GM23338 (cell line): ENCODE measurements at regions not wholly inside any gene's neighbourhood (a gene's known extent, or its start where the extent isn't known, plus 50 kb on each side); places are given as distances from the start of the nearest gene placed in this dataset.

Source experiments
- ATAC-seq: fragments of 200-7000 bp; cut with Tn5 transposase; 3 replicates; pipeline ENCODE4 v1.9.1; 2020
- DNase-seq: peaks from one replicate; pipeline ENCODE4 v3.0.0-alpha.2; 2015; ENCODE audit warnings: low spot score
- H2AFZ ChIP-seq: fragments of 200-600 bp; sonication (generic); 2 replicates; pipeline ENCODE4 v1.8.0; 2016; ENCODE audit warnings: antibody characterized with exemption, mild to moderate bottlenecking, moderate library complexity
- H3F3A ChIP-seq: fragments of 200-600 bp; sonication (generic); replicated peaks from 2 replicates; pipeline ENCODE4 v1.8.0; 2017; ENCODE audit warnings: antibody characterized with exemption, mixed run types, low read depth
- H3K27ac ChIP-seq: fragments of 200-600 bp; sonication (generic); 2 replicates; pipeline ENCODE4 v1.6.1; 2016; ENCODE audit warnings: low read depth
- H3K27me3 ChIP-seq: fragments of 200-600 bp; sonication (generic); 2 replicates; pipeline ENCODE4 v1.8.0; 2016; ENCODE audit warnings: mild to moderate bottlenecking, mixed run types, moderate library complexity; ENCODE audit not compliant: insufficient read depth
- H3K36me3 ChIP-seq: fragments of 200-600 bp; sonication (generic); 2 replicates; pipeline ENCODE4 v1.8.0; 2016; ENCODE audit warnings: mild to moderate bottlenecking; ENCODE audit not compliant: insufficient read depth
- H3K4me1 ChIP-seq: fragments of 200-600 bp; sonication (generic); 2 replicates; pipeline ENCODE4 v1.8.0; 2016; ENCODE audit warnings: mild to moderate bottlenecking, moderate library complexity; ENCODE audit not compliant: insufficient read depth
- H3K4me2 ChIP-seq: fragments of 200-600 bp; sonication (generic); 2 replicates; pipeline ENCODE4 v1.7.1; 2017; ENCODE audit warnings: mixed run types
- H3K4me3 ChIP-seq: fragments of 200-600 bp; sonication (generic); 2 replicates; pipeline ENCODE4 v1.6.1; 2016; ENCODE audit warnings: mixed run types
- H3K79me2 ChIP-seq: fragments of 200-600 bp; sonication (generic); replicated peaks from 2 replicates; pipeline ENCODE4 v1.8.0; 2017; ENCODE audit warnings: mild to moderate bottlenecking; ENCODE audit not compliant: insufficient read depth
- H3K9me2 ChIP-seq: fragments of 200-600 bp; sonication (generic); 2 replicates; pipeline ENCODE4 v1.8.0; 2017; ENCODE audit not compliant: insufficient read depth
- H4K20me1 ChIP-seq: fragments of 200-600 bp; sonication (generic); replicated peaks from 2 replicates; pipeline ENCODE4 v1.8.0; 2017; ENCODE audit warnings: mild to moderate bottlenecking; ENCODE audit not compliant: insufficient read depth
- H3K27ac Mint-ChIP-seq: 2 replicates; pipeline ENCODE4 v1.8.0; 2020; ENCODE audit warnings: inconsistent platforms, mild to moderate bottlenecking, moderate library complexity, mixed read lengths
- H3K27me3 Mint-ChIP-seq: 3 replicates; pipeline ENCODE4 v1.8.0; 2022; ENCODE audit warnings: low read depth, mild to moderate bottlenecking, moderate library complexity, mixed read lengths, inconsistent platforms; ENCODE audit not compliant: insufficient read depth, poor library complexity
- H3K36me3 Mint-ChIP-seq: 3 replicates; pipeline ENCODE4 v1.8.0; 2021; ENCODE audit warnings: low read depth, mild to moderate bottlenecking, inconsistent platforms, moderate library complexity, mixed read lengths
- H3K4me1 Mint-ChIP-seq: 3 replicates; pipeline ENCODE4 v1.8.0; 2020; ENCODE audit warnings: mild to moderate bottlenecking, inconsistent platforms, mixed read lengths
- H3K4me3 Mint-ChIP-seq: 3 replicates; pipeline ENCODE4 v1.8.0; 2021; ENCODE audit warnings: moderate library complexity, mild to moderate bottlenecking, inconsistent platforms, mixed read lengths
- H3K9me3 Mint-ChIP-seq: 3 replicates; pipeline ENCODE4 v1.8.0; 2020; ENCODE audit warnings: moderate library complexity, mild to moderate bottlenecking, inconsistent platforms, mixed read lengths
- CREB1 ChIP-seq: fragments of 250-450 bp; sonication (Bioruptor Pico); IDR thresholded peaks from 2 replicates; pipeline ENCODE4 v1.5.0; 2020; ENCODE audit warnings: low read depth, mild to moderate bottlenecking, moderate library complexity
- CTCF ChIP-seq, 2 experiments: fragments of 200-600 bp in 1 of 2; sonication (generic) in 1 of 2; conservative IDR thresholded peaks; 2 replicates each; pipeline versions ENCODE4 v1.5.1 to v1.6.1; 2016 to 2017; ENCODE audit warnings: antibody characterized with exemption in 2 of 2, low read depth in 2 of 2, mild to moderate bottlenecking in 2 of 2, moderate library complexity in 1 of 2
- ETS1 ChIP-seq: IDR thresholded peaks from 2 replicates; pipeline ENCODE4 v1.6.1; 2016; ENCODE audit warnings: antibody characterized with exemption
- EZH2phosphoT487 ChIP-seq: fragments of 200-600 bp; sonication (generic); IDR thresholded peaks from one replicate; pipeline ENCODE4 v1.8.1; 2018; ENCODE audit warnings: antibody characterized with exemption; ENCODE audit not compliant: unreplicated experiment
- JUNB ChIP-seq: IDR thresholded peaks from one replicate; pipeline ENCODE4 v1.6.1; 2016; ENCODE audit warnings: antibody characterized with exemption; ENCODE audit not compliant: unreplicated experiment
- POLR2AphosphoS5 ChIP-seq: IDR thresholded peaks from 2 replicates; pipeline ENCODE4 v1.6.1; 2016; ENCODE audit warnings: antibody characterized with exemption, low read depth
- ZNF114 ChIP-seq: fragments of 250-450 bp; sonication (Bioruptor Pico); IDR thresholded peaks from 2 replicates; pipeline ENCODE4 v1.5.0; 2020; ENCODE audit warnings: mild to moderate bottlenecking, moderate library complexity
- ZNF331 ChIP-seq: fragments of 250-450 bp; sonication (Bioruptor Pico); IDR thresholded peaks from 2 replicates; pipeline ENCODE4 v1.5.0; 2020; ENCODE audit warnings: low read depth, mild to moderate bottlenecking, moderate library complexity
- ZNF462 ChIP-seq: fragments of 250-450 bp; sonication (Bioruptor Pico); IDR thresholded peaks from 2 replicates; pipeline ENCODE4 v1.5.0; 2020; ENCODE audit warnings: mild to moderate bottlenecking, moderate library complexity

- Mint-ChIP-seq H3K36me3 (no peaks in the 10 kb centered on the region), H3K4me3 (no peak overlapping the region), H3K4me1 (peaks cover 15% of the 10 kb centered on the region; the same call in 2 of the 3 replicates), H3K27me3 (no peaks in the 10 kb centered on the region), H3K9me3 (no peaks in the 10 kb centered on the region), H3K27ac (no peak overlapping the region)
- Histone ChIP-seq H3K79me2 (no peaks in the 10 kb centered on the region), H3K9me2 (no peaks in the 10 kb centered on the region), H3K4me1 (peaks cover 4% of the 10 kb centered on the region; the same call in 1 of the 2 replicates), H3K36me3 (no peaks in the 10 kb centered on the region), H2AFZ (no peak overlapping the region), H3K4me2 (no peak overlapping the region), H3K4me3 (no peak overlapping the region), H4K20me1 (no peaks in the 10 kb centered on the region), H3K27ac (no peak overlapping the region), H3F3A (no peaks in the 10 kb centered on the region), H3K27me3 (no peaks in the 10 kb centered on the region)
- no peak for TF ChIP-seq JUNB
- TF ChIP-seq CREB1 = no peak
- no peak for TF ChIP-seq ZNF331
- TF ChIP-seq EZH2phosphoT487 = no peak
- TF ChIP-seq ETS1 = no peak
- ATAC-seq (no peak), DNase-seq (no peak)
Observed at GRCh38 chr13:73948848-73949529, 185.2 kb downstream of the KLF12 start.

DNA sequence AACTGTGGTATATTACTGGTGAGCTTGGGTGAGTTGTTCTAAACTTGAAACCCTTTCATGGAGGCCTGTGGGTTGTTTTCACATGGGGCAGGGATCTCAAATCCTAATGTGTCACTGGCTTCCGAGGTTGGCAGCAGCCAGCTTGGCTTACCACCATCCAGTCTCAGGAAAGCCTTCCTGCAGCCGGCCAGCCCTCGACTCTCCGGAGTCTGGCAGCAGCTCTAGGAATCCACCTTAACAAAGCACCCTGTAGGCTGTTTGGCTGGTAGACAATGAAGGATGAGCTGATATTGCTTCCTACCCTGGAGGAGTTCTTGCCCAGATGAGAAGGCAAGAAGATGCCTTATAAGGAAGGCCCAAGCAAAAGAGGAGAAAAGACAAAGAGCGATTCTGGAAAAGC, 188.3 kb downstream of the KLF12 start:
- H3F3A ChIP-seq = no peaks in the 10 kb centered on the region
- Mint-ChIP-seq H3K27ac (peak overlapping the region; percentile 89), H3K4me3 (no peak overlapping the region), H3K36me3 (no peaks in the 10 kb centered on the region), H3K4me1 (peaks cover 16% of the 10 kb centered on the region; the same call in 2 of the 3 replicates), H3K27me3 (no peaks in the 10 kb centered on the region), H3K9me3 (no peaks in the 10 kb centered on the region)
- H2AFZ ChIP-seq = no peak overlapping the region
- no peaks in the 10 kb centered on the region for H3K27me3 ChIP-seq
- ATAC-seq (peak; percentile 92), DNase-seq (peak; percentile 23)
- H3K79me2 ChIP-seq = no peaks in the 10 kb centered on the region
- peaks cover 8% of the 10 kb centered on the region; the same call in 1 of the 2 replicates for H3K4me1 ChIP-seq
- H3K27ac ChIP-seq = no peak overlapping the region
- no peaks in the 10 kb centered on the region for H4K20me1 ChIP-seq
- H3K4me2 ChIP-seq = no peak overlapping the region
- no peaks in the 10 kb centered on the region for H3K9me2 ChIP-seq
- TF ChIP-seq POLR2AphosphoS5 (no peak), CTCF (conservative IDR thresholded peaks at IDR 0.05; ENCODE audit: low read depth in 2 of 2) (no peak), ZNF462 (peak; percentile 65; the same call in 1 of the 2 replicates), ZNF114 (CRISPR knock-in tag) (no peak), CREB1 (no peak)
- no peak overlapping the region for H3K4me3 ChIP-seq
- H3K36me3 ChIP-seq = no peaks in the 10 kb centered on the region
